ENCODE measurements at regions not wholly inside any gene's neighbourhood (a gene's known extent, or its start where the extent isn't known, plus 50 kb on each side); places are given as distances from the start of the nearest gene placed in this dataset.
"Not testable (repeated sequence)": the region's sequence is repeated elsewhere in the genome, so short reads cannot be mapped to it uniquely, and the experiment has no call there.

- DNase-seq (ENCODE audit: low read depth), result no peak
Measured at GRCh38 chr1:184888505-184888904, 85.8 kb downstream of the NIBAN1 start.

GRCh38 chr1:184882957-184883815, 91.1 kb downstream of the NIBAN1 start:
- no peak for DNase-seq (ENCODE audit: low read depth)

GRCh38 chr1:184881941-184882913, 92.1 kb downstream of the NIBAN1 start:
- DNase-seq (ENCODE audit: low read depth), result no peak

GRCh38 chr1:184879876-184880557, 94.3 kb downstream of the NIBAN1 start:
- DNase-seq (ENCODE audit: low read depth), result no peak

- no peak for DNase-seq (ENCODE audit: low read depth)
Measured at GRCh38 chr1:184878602-184879001, 95.7 kb downstream of the NIBAN1 start.

GRCh38 chr1:184878002-184878401, 96.3 kb downstream of the NIBAN1 start:
- DNase-seq (ENCODE audit: low read depth), result no peak

- DNase-seq (ENCODE audit: low read depth), result not testable (repeated sequence)
Measured at GRCh38 chr1:184876015-184876414, 98.3 kb downstream of the NIBAN1 start.

- DNase-seq (ENCODE audit: low read depth), result no peak
Measured at GRCh38 chr1:184875218-184875617, 99.1 kb downstream of the NIBAN1 start.

GRCh38 chr1:184870319-184870718, 104.0 kb downstream of the NIBAN1 start:
- no peak for DNase-seq (ENCODE audit: low read depth)

GRCh38 chr1:184867866-184868689, 106.2 kb downstream of the NIBAN1 start:
- no peak for DNase-seq (ENCODE audit: low read depth)

- DNase-seq (ENCODE audit: low read depth), result no peak
Measured at GRCh38 chr1:184866991-184867788, 107.1 kb downstream of the NIBAN1 start.

- no peak for DNase-seq (ENCODE audit: low read depth)
Measured at GRCh38 chr1:184866586-184866985, 107.7 kb downstream of the NIBAN1 start.

- no peak for DNase-seq (ENCODE audit: low read depth)
Measured at GRCh38 chr1:184865831-184866230, 108.5 kb downstream of the NIBAN1 start.

- no peak for DNase-seq (ENCODE audit: low read depth)
Measured at GRCh38 chr1:184861755-184862336, 107.2 kb upstream of the EDEM3 start.

- no peak for DNase-seq (ENCODE audit: low read depth)
Measured at GRCh38 chr1:184860985-184861754, 106.5 kb upstream of the EDEM3 start.

GRCh38 chr1:184860535-184860934, 105.9 kb upstream of the EDEM3 start:
- no peak for DNase-seq (ENCODE audit: low read depth)

- no peak for DNase-seq (ENCODE audit: low read depth)
Measured at GRCh38 chr1:184859381-184860105, 104.9 kb upstream of the EDEM3 start.

- no peak for DNase-seq (ENCODE audit: low read depth)
Measured at GRCh38 chr1:184858288-184858687, 103.6 kb upstream of the EDEM3 start.

Measured in T follicular helper cell (primary cell).